ENCODE measurements at regions not wholly inside any gene's neighbourhood (a gene's known extent, or its start where the extent isn't known, plus 50 kb on each side); places are given as distances from the start of the nearest gene placed in this dataset.
"Not testable (repeated sequence)": the region's sequence is repeated elsewhere in the genome, so short reads cannot be mapped to it uniquely, and the experiment has no call there.

GRCh38 chr4:26217961-26218676, 102.7 kb upstream of the RBPJ start:
- DNase-seq: no peak

DNA sequence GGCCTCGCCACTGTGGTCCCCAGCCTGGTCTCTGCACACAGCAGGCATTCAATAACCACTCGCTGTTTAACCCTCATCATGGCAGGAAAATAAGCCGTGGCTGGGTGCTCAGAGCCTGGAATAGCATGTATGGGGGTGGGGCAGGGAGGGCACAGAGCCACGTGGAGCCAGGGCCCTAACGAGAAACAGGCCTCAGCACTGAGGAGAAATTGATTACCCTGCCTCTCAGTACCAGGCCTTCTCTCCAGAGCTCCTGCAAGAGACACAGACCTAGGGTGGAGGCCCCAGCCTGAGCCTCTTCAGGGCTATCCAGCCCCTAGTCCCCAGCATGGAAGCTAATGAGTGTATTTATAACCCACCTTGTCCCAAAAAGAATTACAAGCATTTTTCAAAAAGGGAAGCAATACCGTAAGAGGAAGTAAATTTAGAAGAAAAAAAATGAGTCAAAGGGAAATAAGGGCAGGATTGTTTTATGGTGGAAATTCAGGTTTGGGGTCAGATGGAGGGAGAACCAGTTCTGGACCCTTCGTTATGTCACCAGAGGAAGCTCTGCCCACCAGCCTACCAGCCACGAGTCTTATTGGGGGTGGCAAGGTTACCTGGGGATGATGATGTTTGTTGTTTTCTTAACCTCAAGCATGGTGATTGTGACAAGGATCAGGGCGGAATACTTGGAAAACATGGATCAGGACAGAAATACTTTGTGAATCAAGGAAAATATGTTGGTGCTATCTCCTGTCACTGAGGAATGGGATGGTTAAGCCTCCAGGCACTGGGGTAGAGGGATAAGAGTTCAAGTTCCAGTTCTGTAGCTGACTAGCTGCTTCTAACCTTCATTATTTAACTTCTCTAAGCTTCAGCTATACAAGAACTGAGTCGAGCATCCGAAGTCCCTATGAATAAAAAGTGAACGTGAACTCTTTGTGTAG, 101.9 kb upstream of the RBPJ start:
- DNase-seq: no peak

- DNase-seq: no peak
Measured at GRCh38 chr4:26220696-26221095, 100.1 kb upstream of the RBPJ start.

DNA sequence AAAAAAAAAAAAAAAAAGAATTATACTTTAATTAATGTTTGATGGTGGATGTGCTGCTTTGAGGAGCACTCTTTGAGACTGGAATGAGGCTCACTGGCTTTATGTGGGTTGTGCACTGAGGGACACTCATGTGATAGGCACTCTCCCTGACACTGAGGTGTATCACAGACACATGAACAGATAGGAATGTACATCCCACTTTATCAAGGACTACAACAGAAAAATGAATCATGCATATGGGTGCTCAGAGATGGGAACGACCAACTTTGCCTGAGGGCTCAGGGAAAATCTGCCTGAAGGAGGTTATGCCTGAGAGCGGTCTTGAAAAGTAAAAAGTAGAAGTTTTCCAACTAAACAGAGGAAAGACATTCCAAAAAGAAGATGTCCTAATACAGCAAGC, 97.7 kb upstream of the RBPJ start:
- DNase-seq: no peak

GRCh38 chr4:26226629-26227376, 94.0 kb upstream of the RBPJ start:
- DNase-seq: no peak

DNA sequence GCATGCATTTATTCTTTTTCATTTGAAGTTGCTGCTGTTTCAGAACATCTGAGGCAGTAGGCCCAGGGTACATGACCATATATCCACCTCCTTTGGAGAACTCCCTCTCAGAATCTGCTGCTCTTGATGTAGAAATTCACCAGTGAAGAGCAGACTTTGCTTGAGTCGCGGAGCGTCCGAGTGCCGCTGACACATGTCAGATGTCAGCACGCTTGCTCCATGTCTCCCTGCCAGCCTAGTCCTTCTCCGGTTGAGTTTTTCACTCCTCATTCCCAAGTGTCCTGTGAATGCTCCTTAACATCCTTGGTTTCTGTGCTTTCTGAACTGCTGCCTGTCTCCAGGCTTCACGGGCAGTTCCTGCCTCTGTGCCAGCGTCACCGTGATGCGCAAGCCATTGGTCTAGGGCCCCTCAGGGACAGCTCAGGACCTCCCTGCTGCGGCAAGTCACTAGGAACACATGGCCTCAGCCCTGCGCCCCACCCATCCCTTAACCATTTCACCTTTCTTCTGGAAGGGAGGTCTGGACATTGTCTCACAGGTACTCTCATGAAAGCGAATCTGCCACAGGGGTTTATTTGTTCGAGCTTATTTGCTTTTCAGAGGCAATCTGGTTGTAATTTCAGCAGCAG, 93.1 kb upstream of the RBPJ start:
- no peak for DNase-seq

DNA sequence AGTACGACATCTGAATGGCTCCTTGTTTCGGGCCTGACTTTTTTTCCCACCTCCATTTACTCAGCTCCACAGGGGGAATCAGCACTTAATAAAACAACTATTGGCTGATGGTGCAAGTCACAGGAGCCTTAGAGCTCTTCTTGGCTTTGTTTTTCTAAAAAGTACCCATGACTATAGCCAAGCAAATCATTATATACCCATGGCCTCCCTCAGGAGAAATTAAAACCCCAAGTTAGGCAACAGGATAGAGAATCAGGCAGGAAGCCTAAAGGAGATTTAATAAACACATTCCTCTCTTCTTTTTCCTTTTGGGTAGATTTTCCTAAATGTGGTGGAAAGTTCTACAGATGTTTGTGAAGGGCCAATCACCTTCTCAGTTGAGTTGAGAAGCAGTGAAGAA, 91.9 kb upstream of the RBPJ start:
- no peak for DNase-seq

GRCh38 chr4:26229974-26230373, 90.8 kb upstream of the RBPJ start:
- no peak for DNase-seq

GRCh38 chr4:26233350-26233749, 87.5 kb upstream of the RBPJ start:
- DNase-seq: no peak

DNA sequence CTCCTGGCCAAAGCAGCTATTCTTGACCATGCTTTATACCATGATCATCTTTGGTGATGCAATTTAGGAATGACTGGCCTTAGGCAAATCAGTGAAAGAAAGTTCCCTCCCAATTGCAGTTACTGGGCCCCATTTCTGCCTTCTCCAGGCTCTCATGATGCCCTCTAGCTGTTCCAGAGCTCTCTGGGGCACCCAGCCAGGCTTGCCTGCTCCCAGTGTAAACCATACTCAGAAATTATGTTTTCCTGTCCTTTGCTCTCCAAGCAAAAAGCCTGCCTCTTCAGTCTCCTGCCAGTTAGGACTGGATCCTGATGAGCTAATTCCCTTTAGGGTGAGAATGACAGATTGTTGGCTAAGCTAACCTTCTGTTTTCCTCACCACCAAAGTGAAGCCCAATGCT, 85.3 kb upstream of the RBPJ start:
- DNase-seq: no peak

- DNase-seq: no peak
Measured at GRCh38 chr4:26237916-26238315, 82.9 kb upstream of the RBPJ start.

DNA sequence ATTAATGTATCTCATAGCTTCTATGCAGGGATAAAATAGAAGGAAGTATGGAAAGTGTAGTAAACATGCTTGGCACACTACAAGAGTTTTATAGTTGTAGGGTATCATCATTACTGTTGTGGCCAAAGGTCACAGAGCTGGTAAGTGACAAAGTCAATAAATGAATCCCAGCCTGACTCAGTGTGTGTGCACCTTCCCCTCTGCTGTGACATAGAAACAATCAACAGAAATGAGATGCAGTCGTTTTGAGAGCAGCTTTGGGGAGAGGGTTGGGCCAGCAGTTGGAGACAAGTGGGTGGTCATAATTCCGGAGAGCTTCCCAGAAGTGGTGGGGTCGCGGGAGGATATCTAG, 82.4 kb upstream of the RBPJ start:
- DNase-seq: no peak

DNA sequence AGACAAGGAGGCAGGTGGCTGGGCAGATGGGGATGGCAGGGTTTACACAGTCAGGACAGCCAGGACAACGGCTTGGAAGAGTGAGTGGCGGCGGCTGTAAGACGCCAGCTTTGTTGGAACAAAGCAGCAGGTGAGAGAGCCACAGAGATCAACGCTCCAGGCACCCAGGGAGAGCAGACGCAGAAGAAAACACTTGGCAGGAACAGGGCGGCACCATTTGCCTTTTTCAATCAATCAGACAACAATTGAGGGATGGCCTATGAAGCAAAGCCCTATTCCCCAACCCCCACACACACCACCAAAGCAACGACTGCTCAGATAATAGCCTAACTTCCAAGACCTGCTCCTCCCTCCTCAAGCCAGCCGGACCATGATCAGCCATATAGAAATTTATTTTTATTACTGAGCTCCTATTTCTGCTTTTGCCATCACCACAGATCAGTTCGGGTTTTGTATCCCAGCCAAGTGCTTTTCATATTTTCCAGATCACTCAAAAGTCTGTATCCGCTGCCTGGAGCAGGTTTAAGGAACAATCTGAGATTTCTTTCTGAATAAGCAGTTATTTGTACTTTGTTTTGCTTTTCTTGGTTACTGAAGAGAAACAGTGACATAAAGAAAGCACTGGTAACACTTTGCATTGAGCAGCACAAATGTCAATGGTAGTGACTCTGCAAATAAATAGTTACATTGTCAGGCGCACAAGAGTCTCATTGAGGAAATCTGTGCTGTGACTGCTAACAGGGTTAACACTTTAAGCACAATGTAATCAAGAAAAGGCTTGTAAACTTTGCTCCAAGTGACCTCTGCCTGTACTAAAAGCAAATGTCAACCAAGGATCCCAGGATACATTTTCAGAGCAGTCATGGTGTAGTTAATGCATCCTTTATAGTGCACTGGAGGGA, 81.8 kb upstream of the RBPJ start:
- peak; percentile 76 for DNase-seq

- no peak for DNase-seq
Measured at GRCh38 chr4:26239801-26240200, 81.0 kb upstream of the RBPJ start.

DNA sequence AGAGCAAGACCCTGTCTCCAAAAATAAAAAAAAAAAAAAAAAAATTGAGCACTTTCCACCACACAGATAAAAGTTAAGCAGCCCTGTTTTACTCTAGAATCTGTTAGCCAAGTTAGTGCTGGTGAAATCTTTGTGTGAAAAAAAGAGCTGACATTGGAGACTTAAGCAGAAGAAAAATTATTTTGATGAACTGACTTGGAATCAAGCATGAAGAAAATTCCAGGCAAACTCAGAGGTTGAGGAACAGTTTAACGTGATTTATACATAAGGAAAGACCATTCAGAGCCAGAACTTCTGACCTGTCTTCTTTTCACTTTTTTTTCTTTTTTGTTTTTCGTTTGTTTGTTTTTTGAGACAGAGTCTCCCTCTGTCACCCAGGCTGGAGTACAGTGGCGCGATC, 79.6 kb upstream of the RBPJ start:
- DNase-seq: no peak

- DNase-seq: no peak
Measured at GRCh38 chr4:26242451-26242850, 78.4 kb upstream of the RBPJ start.

DNA sequence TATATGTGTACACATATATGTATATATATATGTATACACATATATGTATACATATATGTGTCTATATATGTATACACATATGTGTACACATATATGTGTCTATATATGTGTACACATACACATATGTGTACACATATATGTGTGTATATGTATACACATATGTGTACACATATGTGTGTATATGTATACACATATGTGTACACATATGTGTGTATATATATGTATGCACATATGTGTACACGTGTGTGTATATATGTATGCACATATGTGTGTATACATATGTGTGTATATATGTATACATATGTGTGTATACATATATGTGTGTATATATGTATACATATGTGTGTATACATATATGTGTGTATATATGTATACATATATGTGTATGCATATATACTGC, 76.7 kb upstream of the RBPJ start:
- not testable (repeated sequence) for DNase-seq

- DNase-seq: peak; percentile 3
Measured at GRCh38 chr4:26248647-26249046, 72.2 kb upstream of the RBPJ start.

- no peak for DNase-seq
Measured at GRCh38 chr4:26252349-26253025, 68.3 kb upstream of the RBPJ start.

GRCh38 chr4:26253968-26254367, 66.8 kb upstream of the RBPJ start:
- no peak for DNase-seq

DNA sequence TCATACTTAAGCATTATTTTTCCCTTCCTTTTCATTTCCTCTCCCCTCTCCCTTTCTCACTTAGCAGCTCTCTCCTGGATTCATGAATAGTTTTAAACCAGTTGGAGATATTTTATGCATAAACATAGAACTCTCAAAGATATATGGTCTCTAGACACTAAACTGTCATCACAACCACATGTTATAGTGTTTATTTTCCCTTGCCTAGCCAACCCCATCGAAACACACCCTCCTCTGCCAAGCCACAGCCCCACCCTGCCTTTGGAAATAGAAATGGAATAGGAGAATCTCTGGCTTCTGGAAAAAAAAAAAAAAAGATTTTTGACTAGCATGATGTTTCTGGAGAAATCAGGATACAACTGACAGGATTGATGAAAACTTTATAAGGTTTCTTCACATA, 64.8 kb upstream of the RBPJ start:
- no peak for DNase-seq

DNA sequence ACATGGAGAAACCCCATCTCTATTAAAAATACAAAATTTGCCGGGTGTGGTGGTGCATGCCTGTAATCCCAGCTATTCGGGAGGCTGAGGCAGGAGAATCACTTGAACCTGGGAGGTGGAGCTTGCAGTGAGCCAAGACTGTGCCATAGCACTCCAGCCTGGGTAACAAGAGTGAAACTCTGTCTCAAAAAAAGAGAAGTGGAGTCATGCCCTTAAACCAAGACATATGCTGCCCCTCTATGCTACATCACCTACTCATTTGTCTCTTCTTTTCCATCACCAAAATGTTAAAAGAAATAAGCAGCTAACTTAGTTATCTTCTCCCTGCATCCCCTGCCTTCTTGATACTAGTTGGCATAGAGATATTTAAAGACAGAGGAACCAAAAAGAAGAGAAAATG, 63.4 kb upstream of the RBPJ start:
- DNase-seq: not testable (repeated sequence)

Data from NCI-H1417 treated with DMSO at 0.1 percent for 48 hours (cell line).